SU-DHL-6 (cell line): ENCODE measurements at regions not wholly inside any gene's neighbourhood (a gene's known extent, or its start where the extent isn't known, plus 50 kb on each side); places are given as distances from the start of the nearest gene placed in this dataset.

Source experiments
- H2AFZ ChIP-seq: fragments of 200-600 bp; sonication (generic); 2 replicates; pipeline ENCODE4 v1.6.1; 2014; ENCODE audit warnings: low read depth, mild to moderate bottlenecking, moderate library complexity, mixed read lengths, antibody characterized with exemption, low read length; ENCODE audit not compliant: severe bottlenecking
- H3F3A ChIP-seq: fragments of 200-600 bp; shearing (Covaris generic); 2 replicates; pipeline ENCODE4 v1.6.0; 2016; ENCODE audit warnings: antibody characterized with exemption, mild to moderate bottlenecking; ENCODE audit not compliant: insufficient read depth
- H3K27ac ChIP-seq: fragments of 200-600 bp; sonication (generic); 2 replicates; pipeline ENCODE4 v1.5.1; 2016; ENCODE audit warnings: low read depth, mild to moderate bottlenecking, low read length, moderate library complexity, mixed read lengths
- H3K27me3 ChIP-seq: fragments of 200-600 bp; sonication (generic), shearing (Covaris generic); 2 replicates; pipeline ENCODE4 v1.6.0; 2014; ENCODE audit warnings: mild to moderate bottlenecking, low read length
- H3K36me3 ChIP-seq: fragments of 200-600 bp; sonication (generic); 2 replicates; pipeline ENCODE4 v1.6.1; 2014; ENCODE audit warnings: mild to moderate bottlenecking, low read length, mixed read lengths
- H3K4me2 ChIP-seq: fragments of 300-600, 200-600 bp; shearing (Covaris generic), sonication (generic); 2 replicates; pipeline ENCODE4 v1.6.0; 2014; ENCODE audit warnings: low read length, low read depth, mild to moderate bottlenecking; ENCODE audit not compliant: poor library complexity, severe bottlenecking
- H3K4me3 ChIP-seq: fragments of 200-600 bp; sonication (generic); 2 replicates; pipeline ENCODE4 v1.5.1; 2014; ENCODE audit warnings: antibody characterized with exemption, low read length, mild to moderate bottlenecking, mixed read lengths; ENCODE audit not compliant: insufficient read depth, poor library complexity, severe bottlenecking
- H3K79me2 ChIP-seq: fragments of 200-600 bp; sonication (generic); 2 replicates; pipeline ENCODE4 v1.6.1; 2014; ENCODE audit warnings: mild to moderate bottlenecking, low read length, moderate library complexity; ENCODE audit not compliant: insufficient read depth
- H3K9ac ChIP-seq: fragments of 200-600 bp; sonication (generic); 2 replicates; pipeline ENCODE4 v1.7.0; 2014; ENCODE audit warnings: mild to moderate bottlenecking, low read length
- H3K9me2 ChIP-seq: fragments of 200-600 bp; sonication (generic); replicated peaks from 2 replicates; pipeline ENCODE4 v1.6.1; 2014; ENCODE audit warnings: low read length; ENCODE audit not compliant: insufficient read depth
- H3K9me3 ChIP-seq: fragments of 200-600 bp; sonication (generic); 2 replicates; pipeline ENCODE4 v1.6.1; 2014; ENCODE audit warnings: low read length, mixed read lengths; ENCODE audit not compliant: insufficient read depth
- H4K20me1 ChIP-seq: fragments of 200-600 bp; sonication (generic); 2 replicates; pipeline ENCODE4 v1.6.1; 2014; ENCODE audit warnings: low read depth, mild to moderate bottlenecking, antibody characterized with exemption, low read length, moderate library complexity, mixed read lengths
- EZH2phosphoT487 ChIP-seq: fragments of 200-600 bp; sonication (generic), shearing (Covaris generic); conservative IDR thresholded peaks from 2 replicates; pipeline ENCODE4 v1.6.1; 2018; ENCODE audit warnings: mild to moderate bottlenecking, antibody characterized with exemption, low read length, moderate library complexity, mixed read lengths
- TF ChIP-seq, protein P1 (sequence below): fragments of 200-600 bp; sonication (generic); IDR thresholded peaks from one replicate; pipeline ENCODE4 v1.5.1; 2017; ENCODE audit warnings: antibody characterized with exemption, mild to moderate bottlenecking, low read length, moderate library complexity; ENCODE audit not compliant: insufficient read depth, poor library complexity, severe bottlenecking

DNA sequence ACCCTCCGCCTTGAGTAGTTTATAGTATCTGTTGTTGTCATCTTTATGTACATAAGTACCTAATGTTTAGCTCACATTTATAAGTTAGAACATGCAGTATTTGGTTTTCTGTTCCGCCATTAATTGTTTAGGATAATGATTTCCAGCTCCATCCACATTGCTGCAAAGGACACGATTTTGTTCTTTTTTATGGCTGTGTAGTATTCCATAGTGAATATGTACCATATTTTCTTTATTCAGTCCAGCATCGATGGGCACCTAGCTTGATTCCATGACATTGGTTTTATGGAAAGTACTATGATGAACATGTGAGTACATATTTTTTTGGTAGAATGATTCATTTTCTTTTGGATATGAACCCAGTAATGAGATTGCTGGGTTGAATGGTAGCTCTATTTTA is 174.4 kb upstream of the SPRY2 start:
- Histone ChIP-seq H3K27me3 (no peaks in the 10 kb centered on the region), H3K79me2 (no peaks in the 10 kb centered on the region), H3F3A (no peaks in the 10 kb centered on the region), H3K4me3 (no peak overlapping the region), H2AFZ (no peak overlapping the region), H3K36me3 (no peaks in the 10 kb centered on the region), H3K9me3 (no peaks in the 10 kb centered on the region), H3K9me2 (no peaks in the 10 kb centered on the region), H4K20me1 (no peaks in the 10 kb centered on the region), H3K4me2 (no peak overlapping the region), H3K27ac (no peak overlapping the region), H3K9ac (no peak overlapping the region)
- TF ChIP-seq, protein P1, sequence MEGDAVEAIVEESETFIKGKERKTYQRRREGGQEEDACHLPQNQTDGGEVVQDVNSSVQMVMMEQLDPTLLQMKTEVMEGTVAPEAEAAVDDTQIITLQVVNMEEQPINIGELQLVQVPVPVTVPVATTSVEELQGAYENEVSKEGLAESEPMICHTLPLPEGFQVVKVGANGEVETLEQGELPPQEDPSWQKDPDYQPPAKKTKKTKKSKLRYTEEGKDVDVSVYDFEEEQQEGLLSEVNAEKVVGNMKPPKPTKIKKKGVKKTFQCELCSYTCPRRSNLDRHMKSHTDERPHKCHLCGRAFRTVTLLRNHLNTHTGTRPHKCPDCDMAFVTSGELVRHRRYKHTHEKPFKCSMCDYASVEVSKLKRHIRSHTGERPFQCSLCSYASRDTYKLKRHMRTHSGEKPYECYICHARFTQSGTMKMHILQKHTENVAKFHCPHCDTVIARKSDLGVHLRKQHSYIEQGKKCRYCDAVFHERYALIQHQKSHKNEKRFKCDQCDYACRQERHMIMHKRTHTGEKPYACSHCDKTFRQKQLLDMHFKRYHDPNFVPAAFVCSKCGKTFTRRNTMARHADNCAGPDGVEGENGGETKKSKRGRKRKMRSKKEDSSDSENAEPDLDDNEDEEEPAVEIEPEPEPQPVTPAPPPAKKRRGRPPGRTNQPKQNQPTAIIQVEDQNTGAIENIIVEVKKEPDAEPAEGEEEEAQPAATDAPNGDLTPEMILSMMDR: no peak
- TF ChIP-seq EZH2phosphoT487: no peak

DNA sequence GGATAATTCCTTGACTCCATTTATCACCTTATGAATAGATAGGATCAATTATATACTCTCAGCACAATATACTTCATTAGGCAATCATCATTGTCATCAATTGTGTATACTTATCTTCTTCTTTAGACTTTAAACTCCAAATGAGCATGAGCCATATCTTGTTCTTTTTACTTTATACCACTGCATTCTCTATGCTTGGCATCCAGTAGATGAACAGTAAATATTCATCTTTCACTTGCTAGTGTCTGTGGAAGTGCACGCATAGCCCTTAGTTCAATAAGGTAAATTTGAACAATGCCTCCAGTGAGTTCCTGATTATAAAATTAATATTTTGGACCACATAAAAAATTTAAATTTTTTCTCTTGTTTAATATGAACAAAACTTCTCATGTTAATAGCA is 172.3 kb upstream of the SPRY2 start:
- H3K79me2 ChIP-seq: no peaks in the 10 kb centered on the region
- no peaks in the 10 kb centered on the region for H3F3A ChIP-seq
- TF ChIP-seq EZH2phosphoT487: no peak
- TF ChIP-seq, protein P1: no peak
- H4K20me1 ChIP-seq: no peaks in the 10 kb centered on the region
- no peak overlapping the region for H3K27ac ChIP-seq
- H2AFZ ChIP-seq: no peak overlapping the region
- H3K9ac ChIP-seq: no peak overlapping the region
- H3K4me2 ChIP-seq: no peak overlapping the region
- H3K9me2 ChIP-seq: no peaks in the 10 kb centered on the region
- H3K27me3 ChIP-seq: no peaks in the 10 kb centered on the region
- no peak overlapping the region for H3K4me3 ChIP-seq
- no peaks in the 10 kb centered on the region for H3K36me3 ChIP-seq
- H3K9me3 ChIP-seq: no peaks in the 10 kb centered on the region

DNA sequence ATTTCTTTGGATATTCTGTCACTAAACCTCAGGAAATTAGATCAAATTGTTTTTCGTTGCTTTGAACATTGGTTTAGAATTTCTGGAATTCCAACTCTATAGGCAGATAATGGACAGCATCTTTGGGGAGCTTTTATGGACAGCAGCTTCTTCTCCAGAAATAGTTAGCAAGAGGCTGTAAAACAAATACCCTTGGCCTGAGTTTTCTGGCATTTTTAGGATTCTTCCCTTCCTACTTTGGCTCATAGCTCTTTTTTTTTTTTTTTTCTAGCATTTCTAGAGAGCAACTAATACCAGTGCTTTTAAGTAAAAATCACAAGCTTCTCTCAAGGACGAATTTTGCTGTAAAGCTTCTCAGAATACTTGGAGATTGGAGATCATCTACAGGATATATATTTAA is 169.8 kb upstream of the SPRY2 start:
- no peaks in the 10 kb centered on the region for H3K9me2 ChIP-seq
- H3K79me2 ChIP-seq: no peaks in the 10 kb centered on the region
- H3K9me3 ChIP-seq: no peaks in the 10 kb centered on the region
- no peaks in the 10 kb centered on the region for H3K27me3 ChIP-seq
- H3K4me3 ChIP-seq: no peak overlapping the region
- H3K27ac ChIP-seq: no peak overlapping the region
- H3F3A ChIP-seq: no peaks in the 10 kb centered on the region
- H3K4me2 ChIP-seq: no peak overlapping the region
- H3K36me3 ChIP-seq: no peaks in the 10 kb centered on the region
- H4K20me1 ChIP-seq: no peaks in the 10 kb centered on the region
- TF ChIP-seq, protein P1: no peak
- H2AFZ ChIP-seq: no peak overlapping the region
- H3K9ac ChIP-seq: no peak overlapping the region

DNA sequence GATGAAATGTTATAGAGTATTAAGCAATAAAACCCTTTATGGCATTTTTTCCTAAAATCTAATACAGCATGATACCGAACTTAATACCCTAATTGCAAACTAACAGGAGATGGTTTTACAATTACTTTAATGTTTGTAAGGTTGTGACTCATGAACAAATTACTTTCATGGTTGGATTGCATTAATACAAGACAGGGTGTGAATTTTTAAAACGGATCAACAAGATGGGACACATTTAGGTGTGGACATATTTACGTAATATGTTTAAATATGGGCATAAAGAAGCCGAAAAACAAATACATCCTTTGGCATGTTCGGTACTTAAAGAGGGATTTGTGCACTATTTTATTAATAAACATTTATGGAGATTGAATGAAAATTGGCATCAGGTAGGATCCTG is 168.3 kb upstream of the SPRY2 start:
- Histone ChIP-seq H2AFZ (no peak overlapping the region), H3K27ac (no peak overlapping the region), H3F3A (no peaks in the 10 kb centered on the region), H3K9ac (no peak overlapping the region), H3K79me2 (no peaks in the 10 kb centered on the region), H3K27me3 (no peaks in the 10 kb centered on the region), H3K9me2 (no peaks in the 10 kb centered on the region), H4K20me1 (no peaks in the 10 kb centered on the region), H3K36me3 (no peaks in the 10 kb centered on the region), H3K4me3 (no peak overlapping the region), H3K4me2 (no peak overlapping the region), H3K9me3 (no peaks in the 10 kb centered on the region)
- TF ChIP-seq, protein P1: no peak
- no peak for TF ChIP-seq EZH2phosphoT487
